ENCODE measurements at regions not wholly inside any gene's neighbourhood (a gene's known extent, or its start where the extent isn't known, plus 50 kb on each side); places are given as distances from the start of the nearest gene placed in this dataset.
"Not testable (repeated sequence)": the region's sequence is repeated elsewhere in the genome, so short reads cannot be mapped to it uniquely, and the experiment has no call there.

- not testable (repeated sequence) for TF ChIP-seq POLR2A, CTCF, POLR2AphosphoS5 (IDR thresholded peaks at IDR 0.05)
Measured at GRCh38 chr13:22965011-22965857, 215.5 kb upstream of the SGCG start.

All from gastroesophageal sphincter (tissue), 3 donors.